NCI-H2171 treated with DMSO at 0.1 percent for 48 hours (cell line): ENCODE measurements at regions not wholly inside any gene's neighbourhood (a gene's known extent, or its start where the extent isn't known, plus 50 kb on each side); places are given as distances from the start of the nearest gene placed in this dataset.
"Not testable (repeated sequence)": the region's sequence is repeated elsewhere in the genome, so short reads cannot be mapped to it uniquely, and the experiment has no call there.

Experiments
- DNase-seq: peaks from one replicate; lab custom pipeline; 2025; lab: John Stamatoyannopoulos, UW

- DNase-seq = no peak
Observed at GRCh38 chr2:34827398-34827797, 1228.3 kb upstream of the FAM98A start.

- DNase-seq = no peak
Observed at GRCh38 chr2:34825686-34826085, 1226.6 kb upstream of the FAM98A start.

GRCh38 chr2:34822616-34823015 lies 1223.5 kb upstream of the FAM98A start:
- no peak for DNase-seq

- no peak for DNase-seq
Observed at GRCh38 chr2:34815052-34815741, 1216.1 kb upstream of the FAM98A start.

- no peak for DNase-seq
Observed at GRCh38 chr2:34810456-34810855, 1211.4 kb upstream of the FAM98A start.

GRCh38 chr2:34808426-34808825 lies 1209.3 kb upstream of the FAM98A start:
- no peak for DNase-seq

- no peak for DNase-seq
Observed at GRCh38 chr2:34806891-34807290, 1207.8 kb upstream of the FAM98A start.

- no peak for DNase-seq
Observed at GRCh38 chr2:34806396-34806795, 1207.3 kb upstream of the FAM98A start.

- no peak for DNase-seq
Observed at GRCh38 chr2:34799556-34799955, 1200.5 kb upstream of the FAM98A start.

GRCh38 chr2:34795586-34795985 lies 1196.5 kb upstream of the FAM98A start:
- not testable (repeated sequence) for DNase-seq

GRCh38 chr2:34789169-34789568 lies 1190.1 kb upstream of the FAM98A start:
- no peak for DNase-seq

- no peak for DNase-seq
Observed at GRCh38 chr2:34787341-34787740, 1188.2 kb upstream of the FAM98A start.

GRCh38 chr2:34785206-34785785 lies 1186.2 kb upstream of the FAM98A start:
- no peak for DNase-seq

GRCh38 chr2:34784701-34785100 lies 1185.6 kb upstream of the FAM98A start:
- DNase-seq = no peak

GRCh38 chr2:34750742-34751141 lies 1151.6 kb upstream of the FAM98A start:
- DNase-seq = not testable (repeated sequence)

- DNase-seq = no peak
Observed at GRCh38 chr2:34747643-34748042, 1148.5 kb upstream of the FAM98A start.

GRCh38 chr2:34738691-34739090 lies 1139.6 kb upstream of the FAM98A start:
- no peak for DNase-seq

- no peak for DNase-seq
Observed at GRCh38 chr2:34737146-34737545, 1138.0 kb upstream of the FAM98A start.

GRCh38 chr2:34736482-34736881 lies 1137.4 kb upstream of the FAM98A start:
- DNase-seq = no peak

GRCh38 chr2:34734662-34735061 lies 1135.6 kb upstream of the FAM98A start:
- DNase-seq = no peak

- DNase-seq = no peak
Observed at GRCh38 chr2:34734042-34734441, 1134.9 kb upstream of the FAM98A start.

GRCh38 chr2:34731292-34731691 lies 1132.2 kb upstream of the FAM98A start:
- no peak for DNase-seq

GRCh38 chr2:34729845-34730244 lies 1130.7 kb upstream of the FAM98A start:
- DNase-seq = no peak

GRCh38 chr2:34724107-34724506 lies 1125.0 kb upstream of the FAM98A start:
- no peak for DNase-seq
